ENCODE measurements at regions not wholly inside any gene's neighbourhood (a gene's known extent, or its start where the extent isn't known, plus 50 kb on each side); places are given as distances from the start of the nearest gene placed in this dataset.
A peak's percentile ranks its signal among the peaks of the same experiment; 100 is the strongest.

- DNase-seq (ENCODE audit: low read depth): no peak
- TF ChIP-seq CTCF (conservative IDR thresholded peaks at IDR 0.05; ENCODE audit: control insufficient read depth, insufficient read depth, low read depth, low read length): no peak
- H3K4me3 ChIP-seq (ENCODE audit: control insufficient read depth, low read depth, low read length): no peak overlapping the region
Observed at GRCh38 chr13:61700181-61700580, 284.5 kb upstream of the PCDH20 start.

DNA sequence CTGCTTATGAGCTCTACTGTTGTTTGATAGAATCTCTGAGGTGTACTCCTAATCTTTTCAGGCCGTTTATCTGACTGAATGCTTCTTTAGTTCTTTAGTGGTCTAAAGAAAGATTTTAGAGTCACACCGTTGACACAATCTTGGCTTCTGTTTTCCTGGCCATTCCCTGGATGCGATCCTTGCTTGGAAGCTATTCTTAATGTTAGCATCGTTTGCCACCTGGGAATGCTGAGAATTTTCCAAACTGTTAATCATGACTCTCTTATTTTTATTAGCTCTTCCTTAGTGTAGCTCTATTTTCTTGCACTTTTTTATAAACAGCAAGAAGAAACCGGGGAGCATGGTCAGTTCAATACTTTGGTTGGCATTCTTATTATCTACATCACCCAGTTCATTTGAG is 281.0 kb upstream of the PCDH20 start:
- H3K4me3 ChIP-seq (ENCODE audit: control insufficient read depth, low read depth, low read length): no peak overlapping the region
- no peak for DNase-seq (ENCODE audit: low read depth)
- TF ChIP-seq CTCF (conservative IDR thresholded peaks at IDR 0.05; ENCODE audit: control insufficient read depth, insufficient read depth, low read depth, low read length): no peak

- TF ChIP-seq CTCF (conservative IDR thresholded peaks at IDR 0.05; ENCODE audit: control insufficient read depth, insufficient read depth, low read depth, low read length): no peak
- peak; percentile 5 for DNase-seq (ENCODE audit: low read depth)
- H3K4me3 ChIP-seq (ENCODE audit: control insufficient read depth, low read depth, low read length): no peak overlapping the region
Observed at GRCh38 chr13:61695147-61695546, 279.5 kb upstream of the PCDH20 start.

DNA sequence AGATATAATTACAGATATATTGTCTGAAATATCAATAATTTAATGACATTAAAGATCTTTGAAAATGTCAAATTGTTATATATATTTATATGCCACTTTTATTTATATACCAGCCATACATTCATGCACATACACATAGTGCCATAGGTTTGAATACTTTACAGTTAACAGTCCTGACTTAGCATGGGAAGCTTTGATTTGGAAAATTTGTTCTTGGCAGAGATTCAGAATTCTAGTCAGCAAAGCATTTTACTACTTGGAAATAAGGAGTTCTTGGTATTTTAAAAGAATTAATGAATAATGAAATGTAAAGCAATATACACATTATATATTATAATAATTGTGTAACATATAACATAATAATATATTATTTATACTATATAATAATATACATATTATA is 277.0 kb upstream of the PCDH20 start:
- DNase-seq (ENCODE audit: low read depth): no peak
- no peak overlapping the region for H3K4me3 ChIP-seq (ENCODE audit: control insufficient read depth, low read depth, low read length)
- TF ChIP-seq CTCF (conservative IDR thresholded peaks at IDR 0.05; ENCODE audit: control insufficient read depth, insufficient read depth, low read depth, low read length): no peak

DNA sequence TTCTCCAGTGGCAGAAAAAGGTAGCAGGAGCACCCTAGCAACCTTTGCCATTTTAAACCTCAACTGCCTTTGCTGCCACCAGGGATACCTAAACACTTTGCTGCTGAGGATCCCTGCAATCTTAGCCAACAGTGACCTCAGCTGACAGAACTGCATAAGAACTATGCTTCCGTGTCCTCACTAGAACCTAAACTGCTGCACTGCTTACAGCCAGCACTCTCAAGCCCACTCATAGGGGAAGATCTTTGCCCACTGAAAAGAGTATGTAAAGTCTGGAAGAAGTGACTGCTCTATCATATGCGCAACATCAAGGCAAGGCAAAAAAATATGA is 270.0 kb upstream of the PCDH20 start:
- H3K4me3 ChIP-seq (ENCODE audit: control insufficient read depth, low read depth, low read length): no peak overlapping the region
- DNase-seq (ENCODE audit: low read depth): no peak
- TF ChIP-seq CTCF (conservative IDR thresholded peaks at IDR 0.05; ENCODE audit: control insufficient read depth, insufficient read depth, low read depth, low read length): no peak

DNA sequence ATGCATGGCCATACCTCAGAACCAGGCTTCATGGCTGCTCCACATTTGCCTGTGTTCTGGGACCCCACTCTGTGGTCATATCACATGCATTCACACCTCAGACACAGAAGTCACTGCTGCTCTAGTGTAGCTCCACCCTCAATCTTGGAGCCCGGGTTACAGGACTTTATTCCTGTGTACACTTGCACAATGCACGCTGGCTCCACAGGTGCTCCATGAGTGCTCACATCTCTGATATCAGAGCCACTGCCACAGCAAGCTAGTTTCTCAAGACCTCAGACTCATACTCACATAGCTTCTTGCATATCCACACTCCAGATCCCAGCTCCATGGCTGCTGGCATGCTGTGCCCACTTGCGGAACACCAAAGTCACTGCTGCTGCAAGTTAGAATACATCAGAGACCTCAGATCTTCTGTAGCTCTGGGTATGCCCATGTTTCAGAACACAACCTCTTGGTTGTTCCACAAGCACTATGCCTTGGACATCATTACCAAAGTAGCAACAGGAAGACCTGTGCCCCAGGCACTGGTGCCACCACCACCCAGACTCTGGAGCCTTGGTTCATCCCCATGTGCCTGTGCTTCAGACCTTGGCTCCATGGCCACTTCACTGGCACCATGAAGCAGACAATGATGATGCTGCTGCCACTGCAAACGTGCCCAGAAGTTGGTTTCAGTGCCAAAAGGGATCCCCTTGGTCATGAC is 269.5 kb upstream of the PCDH20 start:
- no peak for DNase-seq (ENCODE audit: low read depth)
- no peak for TF ChIP-seq CTCF (conservative IDR thresholded peaks at IDR 0.05; ENCODE audit: control insufficient read depth, insufficient read depth, low read depth, low read length)
- no peak overlapping the region for H3K4me3 ChIP-seq (ENCODE audit: control insufficient read depth, low read depth, low read length)

GRCh38 chr13:61672756-61673155 is 257.1 kb upstream of the PCDH20 start:
- DNase-seq (ENCODE audit: low read depth): no peak
- TF ChIP-seq CTCF (conservative IDR thresholded peaks at IDR 0.05; ENCODE audit: control insufficient read depth, insufficient read depth, low read depth, low read length): no peak
- H3K4me3 ChIP-seq (ENCODE audit: control insufficient read depth, low read depth, low read length): no peak overlapping the region

Data from fibroblast of mammary gland (primary cell).